ENCODE measurements at regions not wholly inside any gene's neighbourhood (a gene's known extent, or its start where the extent isn't known, plus 50 kb on each side); places are given as distances from the start of the nearest gene placed in this dataset.
"Not testable (repeated sequence)": the region's sequence is repeated elsewhere in the genome, so short reads cannot be mapped to it uniquely, and the experiment has no call there.

- FAIRE-seq (no peak), DNase-seq (ENCODE audit: low spot score) (no peak)
Observed at GRCh38 chr20:55174635-55175034, 699.2 kb downstream of the DOK5 start.

- no peak for DNase-seq (ENCODE audit: low spot score)
- no peak for FAIRE-seq
Observed at GRCh38 chr20:55174172-55174571, 698.8 kb downstream of the DOK5 start.

GRCh38 chr20:55173601-55174000, 698.2 kb downstream of the DOK5 start:
- FAIRE-seq = peak; percentile 79
- no peak for DNase-seq (ENCODE audit: low spot score)

- FAIRE-seq (peak; percentile 20), DNase-seq (ENCODE audit: low spot score) (no peak)
Observed at GRCh38 chr20:55172310-55173002, 697.1 kb downstream of the DOK5 start.

GRCh38 chr20:55166063-55166462, 690.7 kb downstream of the DOK5 start:
- FAIRE-seq (no peak), DNase-seq (ENCODE audit: low spot score) (no peak)

- FAIRE-seq = peak; percentile 61
- peak; percentile 80 for DNase-seq (ENCODE audit: low spot score)
Observed at GRCh38 chr20:55160996-55161395, 685.6 kb downstream of the DOK5 start.

- FAIRE-seq (peak; percentile 77), DNase-seq (ENCODE audit: low spot score) (peak; percentile 83)
Observed at GRCh38 chr20:55160037-55160436, 684.6 kb downstream of the DOK5 start.

- FAIRE-seq = no peak
- DNase-seq (ENCODE audit: low spot score) = no peak
Observed at GRCh38 chr20:55159230-55159629, 683.8 kb downstream of the DOK5 start.

GRCh38 chr20:55158446-55158845, 683.1 kb downstream of the DOK5 start:
- no peak for DNase-seq (ENCODE audit: low spot score)
- FAIRE-seq = no peak

- DNase-seq (ENCODE audit: low spot score) = no peak
- FAIRE-seq = no peak
Observed at GRCh38 chr20:55155360-55155759, 680.0 kb downstream of the DOK5 start.

GRCh38 chr20:55153001-55153645, 677.7 kb downstream of the DOK5 start:
- DNase-seq (ENCODE audit: low spot score) (peak; percentile 26), FAIRE-seq (no peak)

- DNase-seq (ENCODE audit: low spot score) = no peak
- no peak for FAIRE-seq
Observed at GRCh38 chr20:55151171-55151570, 675.8 kb downstream of the DOK5 start.

- FAIRE-seq = no peak
- no peak for DNase-seq (ENCODE audit: low spot score)
Observed at GRCh38 chr20:55143601-55144000, 668.2 kb downstream of the DOK5 start.

GRCh38 chr20:55142932-55143331, 667.5 kb downstream of the DOK5 start:
- DNase-seq (ENCODE audit: low spot score) (no peak), FAIRE-seq (no peak)

- no peak for DNase-seq (ENCODE audit: low spot score)
- no peak for FAIRE-seq
Observed at GRCh38 chr20:55140631-55141030, 665.2 kb downstream of the DOK5 start.

- DNase-seq (ENCODE audit: low spot score) = no peak
- no peak for FAIRE-seq
Observed at GRCh38 chr20:55139173-55139765, 663.9 kb downstream of the DOK5 start.

- no peak for DNase-seq (ENCODE audit: low spot score)
- no peak for FAIRE-seq
Observed at GRCh38 chr20:55135923-55136322, 660.5 kb downstream of the DOK5 start.

GRCh38 chr20:55132523-55132922, 657.1 kb downstream of the DOK5 start:
- DNase-seq (ENCODE audit: low spot score) = no peak
- no peak for FAIRE-seq

- FAIRE-seq; DNase-seq (ENCODE audit: low spot score): not testable (repeated sequence)
Observed at GRCh38 chr20:55117577-55117976, 642.2 kb downstream of the DOK5 start.

GRCh38 chr20:55116598-55116997, 641.2 kb downstream of the DOK5 start:
- FAIRE-seq (no peak), DNase-seq (ENCODE audit: low spot score) (no peak)

GRCh38 chr20:55103188-55103587, 627.8 kb downstream of the DOK5 start:
- no peak for FAIRE-seq
- DNase-seq (ENCODE audit: low spot score) = no peak

- no peak for DNase-seq (ENCODE audit: low spot score)
- FAIRE-seq = no peak
Observed at GRCh38 chr20:55099251-55099650, 623.9 kb downstream of the DOK5 start.

GRCh38 chr20:55097621-55098020, 622.2 kb downstream of the DOK5 start:
- FAIRE-seq (no peak), DNase-seq (ENCODE audit: low spot score) (no peak)
